NCI-H82 treated with DMSO at 0.1 percent for 48 hours (cell line): ENCODE measurements at regions not wholly inside any gene's neighbourhood (a gene's known extent, or its start where the extent isn't known, plus 50 kb on each side); places are given as distances from the start of the nearest gene placed in this dataset.

Experiments used
- DNase-seq: peaks from one replicate; lab custom pipeline; 2025; ENCODE audit not compliant: unreplicated experiment; lab: John Stamatoyannopoulos, UW

DNA sequence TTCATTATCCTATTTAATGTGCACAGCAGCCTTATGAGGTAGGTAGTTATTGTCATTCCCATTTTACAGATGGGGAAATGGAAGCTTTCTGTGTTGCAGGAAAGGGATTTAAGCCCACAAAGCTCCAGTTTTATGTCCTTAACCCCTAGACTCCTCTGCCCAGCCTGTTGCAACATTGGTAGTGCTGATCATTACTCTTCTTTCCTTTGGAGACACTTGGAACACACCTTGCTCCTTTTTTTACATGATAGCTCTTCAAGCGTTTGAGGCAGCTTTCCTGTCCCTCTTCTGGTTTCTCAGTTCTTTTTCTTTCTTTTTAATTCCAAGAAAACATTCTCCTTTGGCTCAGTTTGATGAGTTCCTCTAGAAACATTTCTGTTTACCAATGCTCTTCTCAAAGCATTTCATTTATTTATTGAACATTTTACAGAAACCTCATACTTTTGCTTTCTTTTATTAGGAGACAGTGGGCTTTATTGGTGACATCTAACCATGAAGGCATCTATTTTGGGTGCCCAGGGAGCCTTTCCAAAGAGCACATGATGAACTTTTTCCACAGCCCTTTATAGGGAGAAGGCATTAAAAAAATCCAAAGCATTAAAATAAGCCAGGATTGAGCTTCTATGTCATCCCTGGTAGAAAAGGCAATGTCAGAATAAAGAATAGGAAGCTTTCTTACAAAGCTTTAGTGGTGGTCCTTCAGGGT lies 218.0 kb downstream of the TMEM38B start:
- DNase-seq: no peak

DNA sequence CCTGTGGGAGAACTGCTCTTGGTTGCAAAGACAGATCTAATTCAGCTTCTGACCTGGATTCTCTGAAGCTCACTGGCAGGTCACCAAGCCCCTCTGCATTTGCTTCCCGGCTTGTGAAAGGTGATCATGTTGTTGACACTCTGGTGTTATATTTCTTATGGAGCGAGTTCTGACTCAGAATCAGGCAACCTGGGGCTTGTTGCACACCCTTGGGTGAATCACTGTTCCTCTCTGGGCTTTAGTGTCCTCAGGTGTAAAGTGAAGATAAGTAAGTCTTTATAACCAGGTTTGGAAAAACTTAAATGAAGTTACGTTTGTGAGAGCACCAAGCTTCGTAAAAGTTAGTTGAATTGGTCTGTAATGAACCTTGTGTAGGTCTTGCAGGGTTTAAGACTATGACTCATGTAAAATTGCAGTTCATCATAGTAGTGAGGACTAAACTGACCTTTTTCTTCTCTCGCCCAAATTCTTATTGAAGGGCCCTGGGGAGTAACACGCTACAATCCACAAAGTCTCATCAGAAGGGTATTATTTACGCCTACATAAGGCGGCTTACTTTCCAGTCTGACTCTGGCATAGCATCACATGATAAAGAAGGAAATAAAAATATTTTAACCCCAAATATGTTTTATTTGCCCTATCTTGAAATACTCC lies 218.6 kb downstream of the TMEM38B start:
- no peak for DNase-seq

DNA sequence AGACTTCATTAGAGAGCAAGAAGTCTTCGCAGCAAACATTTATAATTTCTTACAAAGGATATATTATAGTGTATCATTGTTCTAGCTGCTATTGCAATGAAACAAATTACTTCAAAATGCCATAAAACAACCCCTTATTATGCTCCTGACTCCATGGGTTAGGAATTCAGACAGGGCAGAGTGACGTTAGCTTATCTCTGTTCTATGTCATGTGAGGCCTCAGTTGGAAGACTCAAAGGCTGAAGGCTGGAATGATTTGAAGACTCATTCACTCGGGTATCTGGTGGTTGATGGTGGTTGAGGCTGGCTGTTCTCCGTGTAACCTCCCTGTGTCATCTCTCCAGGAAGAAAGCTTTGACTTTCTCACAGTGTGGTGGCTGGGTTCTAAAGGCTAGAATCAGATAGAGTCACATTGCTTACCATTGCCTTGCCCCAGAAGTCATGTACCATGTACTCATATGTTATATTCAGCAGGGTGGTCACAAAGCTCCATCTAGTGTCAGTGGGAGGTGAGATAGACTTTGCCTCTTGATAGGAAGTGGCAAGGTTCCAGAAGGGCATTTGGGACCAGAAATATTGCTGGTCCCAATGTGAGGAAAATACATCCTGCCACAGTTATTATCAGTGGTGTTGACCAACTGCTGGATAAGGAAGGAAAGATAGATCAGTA lies 226.9 kb downstream of the TMEM38B start:
- DNase-seq: no peak

DNA sequence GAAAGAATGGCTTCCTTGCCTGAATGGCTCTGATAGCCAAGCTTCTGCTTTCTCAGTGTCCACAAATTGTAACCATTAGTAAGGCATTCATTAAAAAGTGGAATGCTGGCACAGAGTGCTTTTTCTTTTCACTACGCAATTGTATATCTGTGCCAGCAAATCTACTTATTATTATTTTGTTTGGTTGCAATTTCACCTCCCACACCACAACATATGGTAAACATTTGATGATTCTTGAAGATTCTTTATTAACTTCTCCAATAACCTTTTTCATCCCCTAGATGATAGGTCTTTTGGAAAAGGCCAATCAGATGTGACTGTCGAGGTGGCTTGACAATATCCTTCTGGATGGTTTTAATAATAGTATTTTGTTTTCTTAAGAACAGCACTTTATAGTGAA lies 234.1 kb downstream of the TMEM38B start:
- DNase-seq: no peak

DNA sequence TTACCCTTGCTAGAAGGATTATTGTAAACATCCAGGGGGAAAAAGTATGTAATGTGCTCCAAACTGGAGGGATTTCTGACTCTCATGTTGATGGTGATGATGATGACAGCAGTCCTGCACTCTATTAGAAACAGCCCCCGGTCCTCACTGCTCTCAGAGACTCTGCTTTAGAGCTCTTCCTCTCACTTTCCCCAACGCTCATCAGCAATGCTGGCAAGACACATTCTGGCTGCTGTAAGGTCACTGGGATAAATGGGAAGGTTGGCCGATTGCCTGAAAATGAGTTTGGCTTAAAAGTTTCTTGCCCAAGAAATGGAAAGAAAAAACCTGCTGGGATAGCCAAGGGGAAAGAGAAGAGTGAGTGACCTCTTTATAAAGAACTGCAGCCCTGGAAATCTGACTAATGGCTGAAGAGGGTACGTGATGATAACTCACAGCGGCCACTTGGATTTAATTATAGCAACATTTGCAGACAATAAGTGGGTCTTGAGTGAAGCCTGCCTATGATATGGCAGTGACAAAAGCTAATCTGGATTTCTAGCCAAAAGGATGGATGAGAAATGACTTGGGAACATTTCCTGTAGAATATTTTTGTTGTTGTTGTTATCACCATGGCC lies 235.8 kb downstream of the TMEM38B start:
- DNase-seq: no peak

DNA sequence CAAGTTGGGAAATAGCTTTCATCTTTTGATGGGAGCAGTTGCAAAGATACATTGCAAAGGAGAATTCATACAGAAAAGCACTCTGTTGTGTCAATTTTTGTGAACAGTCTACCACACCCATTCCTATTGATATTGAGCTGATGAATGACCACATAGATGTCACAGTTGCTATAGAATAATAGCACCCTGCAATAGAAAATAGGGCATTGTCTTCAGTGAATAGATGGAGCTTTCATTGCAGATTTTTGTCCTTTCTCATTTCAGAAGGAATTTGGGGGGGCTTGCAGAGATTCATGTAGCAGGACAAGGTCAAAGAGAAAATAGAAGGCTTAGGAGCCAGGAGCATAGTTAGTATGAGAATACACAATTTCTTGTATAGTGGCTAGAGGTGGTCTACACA lies 237.9 kb downstream of the TMEM38B start:
- no peak for DNase-seq

DNA sequence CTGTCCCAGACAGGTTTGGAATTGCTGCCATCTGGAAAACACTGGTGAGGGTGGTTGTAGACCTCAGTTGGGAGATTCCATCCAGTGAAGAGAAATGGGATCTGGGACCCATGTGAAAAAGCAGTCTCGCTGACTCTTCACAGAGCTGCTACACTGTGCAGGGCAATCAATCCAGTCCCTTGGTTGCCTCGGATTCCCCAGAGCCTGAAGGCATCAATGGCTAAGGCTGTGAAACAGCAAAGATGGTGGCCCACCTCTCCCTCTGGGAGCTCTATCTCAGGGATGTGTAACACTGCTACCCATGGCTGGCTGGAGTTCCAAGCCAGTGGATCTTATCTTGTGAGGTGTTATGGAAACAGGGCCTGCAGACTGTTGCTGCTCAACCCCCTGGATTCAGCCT lies 256.1 kb downstream of the TMEM38B start:
- no peak for DNase-seq

DNA sequence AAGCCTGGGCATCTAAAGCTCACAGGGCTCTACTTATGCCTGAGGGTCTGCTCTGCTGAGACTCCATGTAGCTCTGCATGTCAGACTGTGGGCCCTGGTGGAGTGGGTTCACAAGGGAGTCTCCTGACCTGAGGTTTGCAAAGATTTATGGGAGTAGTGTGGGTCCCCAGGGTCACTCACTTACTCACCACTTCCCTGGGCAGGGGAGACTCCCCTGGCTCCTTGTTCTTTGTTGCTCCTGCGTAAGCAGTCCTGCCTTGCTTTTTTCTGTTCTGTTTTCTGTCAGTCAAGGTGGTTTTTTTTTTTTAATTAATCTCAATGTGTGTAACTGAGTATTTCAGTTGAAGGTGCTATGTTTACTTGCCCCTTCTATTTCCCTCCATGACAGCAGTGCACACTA lies 256.6 kb downstream of the TMEM38B start:
- no peak for DNase-seq

DNA sequence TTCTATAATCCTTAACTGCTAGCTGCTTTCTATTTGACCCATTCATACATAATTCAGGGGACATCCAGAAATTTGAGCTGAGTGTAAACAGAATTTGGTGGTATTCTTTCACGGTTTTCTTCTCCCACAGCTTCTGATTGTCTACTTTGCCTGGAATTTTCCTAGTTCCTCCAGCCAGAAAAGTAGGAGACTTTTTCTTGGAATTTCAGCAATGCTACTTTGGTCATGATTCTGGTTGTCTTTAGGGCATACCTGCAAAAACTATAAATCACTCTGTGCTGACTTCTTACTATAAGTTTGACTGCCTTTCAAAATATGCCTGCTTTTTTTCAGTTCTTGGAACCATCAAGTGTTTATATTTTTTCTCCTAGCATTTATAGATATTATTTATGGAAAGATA lies 260.2 kb downstream of the TMEM38B start:
- no peak for DNase-seq

DNA sequence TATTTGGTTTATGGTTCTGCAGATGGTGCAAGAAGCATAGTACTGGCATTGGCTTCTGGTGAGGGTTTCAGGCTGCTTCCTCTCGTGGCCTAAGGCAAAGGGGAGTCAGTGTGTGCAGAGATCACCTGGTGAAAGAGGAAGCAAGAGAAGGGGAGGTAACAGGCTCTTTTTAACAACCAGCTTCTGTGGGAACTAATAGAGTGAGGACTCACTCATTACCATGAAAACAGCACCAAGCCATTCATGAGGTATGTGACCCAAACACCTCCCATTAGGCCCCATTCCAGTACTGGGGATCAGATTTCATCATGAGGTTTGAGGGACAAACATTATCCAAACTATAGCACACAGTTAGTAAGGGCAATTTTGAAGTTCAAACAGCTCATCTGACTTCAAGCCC lies 263.5 kb downstream of the TMEM38B start:
- no peak for DNase-seq

DNA sequence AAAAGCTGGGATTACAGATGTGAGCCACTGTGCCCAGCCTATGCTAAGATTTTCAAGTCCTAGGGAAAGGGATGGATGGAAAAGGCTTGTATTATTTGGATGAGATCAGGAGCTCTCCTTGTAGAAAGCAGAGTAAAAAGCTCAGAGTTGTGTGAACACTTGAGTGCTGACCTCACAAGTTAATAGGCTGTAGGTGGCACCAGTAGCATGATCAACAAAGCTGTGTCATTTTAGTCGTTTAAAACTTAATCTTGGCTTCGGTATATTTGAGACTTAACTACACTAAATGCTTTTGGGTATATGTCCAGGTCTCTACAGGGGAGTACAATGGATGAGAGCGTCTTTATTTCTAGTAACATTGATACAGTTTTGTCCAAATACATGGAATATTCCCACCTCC lies 264.2 kb downstream of the TMEM38B start:
- DNase-seq: no peak

DNA sequence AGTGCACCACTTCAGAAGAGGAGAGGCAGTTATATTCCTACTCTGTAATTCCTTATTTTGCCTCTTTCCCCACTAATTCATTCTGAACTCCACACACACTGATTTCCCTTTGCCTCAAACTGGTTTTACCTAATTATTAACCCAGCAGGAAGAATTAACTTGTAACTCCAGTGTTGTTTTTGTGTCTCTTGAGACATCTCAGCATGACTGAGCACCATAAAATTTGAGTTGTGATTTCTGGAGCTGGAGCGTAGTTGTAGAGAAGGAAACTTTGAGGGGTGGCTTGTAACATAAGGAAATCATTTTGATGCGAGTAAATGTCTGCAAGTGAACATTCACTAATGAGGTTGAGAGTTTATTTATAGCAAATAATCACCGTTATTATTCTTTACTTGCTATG lies 265.2 kb downstream of the TMEM38B start:
- no peak for DNase-seq

DNA sequence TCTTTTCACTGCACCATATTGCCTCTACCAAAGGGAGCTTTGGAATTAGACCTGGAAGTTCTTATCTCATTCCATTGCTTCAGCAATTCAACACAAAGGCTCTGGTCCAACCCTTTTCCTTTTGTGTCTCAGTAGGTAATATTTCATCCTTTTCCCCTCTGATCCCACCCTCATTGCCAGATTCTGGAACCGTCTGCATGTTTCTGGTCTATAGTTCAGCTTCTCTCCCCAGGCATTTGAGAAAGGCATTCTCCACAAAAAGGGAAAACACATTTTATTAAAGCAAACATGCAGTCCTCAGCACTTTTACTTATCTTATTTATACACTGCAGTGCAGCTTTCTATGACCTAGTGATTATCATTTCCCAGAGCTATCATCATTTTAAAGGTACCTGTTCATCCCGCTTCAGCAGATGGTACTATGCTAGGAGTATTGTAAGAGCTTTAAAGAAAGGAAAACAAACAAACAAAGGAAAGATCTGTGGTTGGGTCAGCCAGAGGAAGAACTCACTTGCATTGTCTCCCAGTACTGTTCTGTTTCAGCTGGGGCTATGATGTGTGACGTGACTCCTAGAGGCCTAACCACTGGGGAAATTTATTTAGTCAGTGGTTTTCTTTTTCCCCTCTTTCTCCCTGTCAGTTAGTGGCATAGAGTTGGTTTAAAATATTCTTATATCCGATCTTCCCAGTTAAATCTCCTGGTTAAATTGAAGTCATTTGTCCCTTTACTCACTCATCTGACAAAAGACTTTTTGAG lies 269.2 kb downstream of the TMEM38B start:
- DNase-seq: no peak

DNA sequence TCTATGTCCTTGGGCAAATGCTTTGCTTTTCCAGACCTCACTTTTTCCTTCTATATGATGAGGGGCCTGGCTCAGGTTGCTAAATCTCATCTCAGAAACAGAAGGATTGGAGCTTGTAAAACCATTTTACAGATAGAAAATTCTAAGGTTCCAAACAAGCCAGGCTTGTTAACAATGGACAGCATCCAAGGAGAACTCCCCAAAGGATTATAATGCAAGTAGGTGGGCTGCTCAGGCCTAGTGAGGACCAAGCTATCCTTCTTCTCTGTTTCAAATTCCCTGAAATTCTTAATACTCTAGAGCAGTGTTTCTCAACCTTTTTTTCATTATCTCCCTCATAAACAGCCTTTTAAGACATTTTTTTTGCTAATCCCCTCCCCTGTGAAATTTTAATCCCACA lies 269.8 kb downstream of the TMEM38B start:
- DNase-seq: no peak

DNA sequence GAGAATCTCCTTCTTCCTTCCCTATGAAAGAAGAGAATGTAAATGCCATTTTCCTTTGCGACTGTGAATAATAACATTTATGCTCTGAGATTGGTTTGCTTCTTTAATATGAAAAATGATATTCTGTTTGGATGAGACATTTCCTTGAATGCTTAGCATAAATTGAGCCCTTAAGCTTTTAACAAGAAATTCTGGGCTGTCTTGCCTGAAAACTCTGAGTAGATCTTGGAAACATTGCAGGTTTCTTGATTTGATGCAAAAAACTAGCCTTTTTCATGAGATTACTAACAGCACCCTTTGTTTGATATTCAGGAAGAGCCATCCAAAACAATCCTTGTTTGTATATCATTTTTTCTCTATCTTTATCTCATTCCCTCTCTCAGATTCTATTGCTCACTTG lies 272.5 kb downstream of the TMEM38B start:
- no peak for DNase-seq

DNA sequence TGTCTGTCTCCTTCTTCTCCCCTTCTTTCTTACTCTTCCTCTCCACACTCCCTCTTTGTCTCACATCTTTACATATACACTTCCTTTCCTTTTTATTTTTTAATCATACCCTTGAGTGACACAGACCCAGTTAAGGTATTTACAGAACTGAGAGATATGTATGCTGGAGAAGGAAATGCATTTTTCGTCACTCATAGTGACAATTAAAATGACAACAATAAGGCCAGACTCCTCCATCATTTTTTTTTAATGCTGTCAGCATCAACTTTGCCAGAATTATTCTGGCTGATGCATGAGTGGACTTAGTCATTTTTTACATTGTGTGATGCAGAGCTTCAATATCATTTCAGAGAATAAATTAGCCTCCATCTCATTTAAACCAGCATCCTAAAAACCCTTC lies 272.9 kb downstream of the TMEM38B start:
- DNase-seq: no peak

DNA sequence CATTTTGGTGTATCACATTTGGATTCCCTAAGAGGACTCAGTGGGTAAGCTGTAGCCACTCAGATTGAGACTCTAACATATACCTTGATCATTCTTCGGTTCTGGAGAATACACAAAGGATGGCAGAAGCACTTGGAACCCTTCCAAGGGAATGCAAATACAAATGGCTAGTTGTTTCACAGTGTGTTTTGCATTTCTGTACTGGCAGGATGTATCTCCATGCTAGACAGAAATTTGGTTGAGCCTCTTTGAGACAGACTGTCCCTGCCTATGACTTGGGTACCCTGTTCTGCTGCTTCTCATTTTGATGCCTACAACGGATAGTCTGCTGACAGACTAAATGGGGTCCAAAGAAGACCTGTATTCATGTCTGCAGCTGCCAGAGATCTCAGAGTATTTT lies 273.5 kb downstream of the TMEM38B start:
- DNase-seq: no peak

DNA sequence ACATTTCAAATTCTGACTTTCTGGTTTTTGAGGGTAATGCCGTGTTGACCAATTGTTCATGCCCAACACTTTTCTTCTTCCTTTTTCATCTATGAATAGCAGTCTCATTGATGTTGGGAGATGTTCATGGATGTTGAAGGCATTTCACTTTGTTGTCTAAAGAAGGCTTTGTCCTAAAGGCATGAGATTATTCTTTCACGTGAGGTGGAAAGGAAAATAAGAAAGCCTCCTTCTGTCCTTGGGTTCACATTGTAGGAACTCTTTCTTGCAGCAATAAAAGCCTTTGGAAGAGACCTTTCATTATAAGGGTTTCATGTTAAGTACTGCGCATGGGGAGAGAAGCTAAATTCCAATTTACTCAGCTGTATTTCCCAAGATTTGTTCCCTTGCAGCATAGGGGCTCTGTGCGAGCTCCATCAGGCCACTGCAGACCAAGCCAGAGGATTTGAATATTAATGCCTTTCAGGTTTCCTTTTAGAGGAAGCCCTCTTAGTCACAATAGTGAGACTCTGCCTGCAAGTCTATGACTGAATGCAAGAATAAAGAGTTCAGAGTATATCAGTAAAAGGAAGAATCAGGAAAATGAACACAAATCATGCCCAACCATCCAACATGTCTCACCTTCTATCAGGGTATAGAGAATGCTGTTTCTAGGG lies 274.6 kb downstream of the TMEM38B start:
- DNase-seq: no peak

DNA sequence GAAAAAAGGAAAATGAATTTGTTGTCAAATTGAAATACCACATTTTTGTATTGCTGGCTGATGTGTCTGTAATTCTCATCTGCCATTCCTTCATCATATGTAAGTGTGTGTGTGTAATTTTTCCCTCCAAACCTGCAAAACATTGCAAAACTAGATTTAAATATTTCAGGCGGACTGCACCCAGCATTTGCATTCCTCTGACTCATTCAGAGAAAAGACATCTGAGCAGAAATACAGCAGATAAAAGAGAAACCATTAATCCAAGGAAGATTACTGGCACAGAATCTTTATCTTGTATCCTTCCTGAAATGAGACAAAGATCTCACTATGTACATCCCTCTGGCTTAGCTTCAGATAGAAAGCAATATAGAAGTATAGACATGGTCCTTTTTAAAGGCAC lies 275.3 kb downstream of the TMEM38B start:
- no peak for DNase-seq

DNA sequence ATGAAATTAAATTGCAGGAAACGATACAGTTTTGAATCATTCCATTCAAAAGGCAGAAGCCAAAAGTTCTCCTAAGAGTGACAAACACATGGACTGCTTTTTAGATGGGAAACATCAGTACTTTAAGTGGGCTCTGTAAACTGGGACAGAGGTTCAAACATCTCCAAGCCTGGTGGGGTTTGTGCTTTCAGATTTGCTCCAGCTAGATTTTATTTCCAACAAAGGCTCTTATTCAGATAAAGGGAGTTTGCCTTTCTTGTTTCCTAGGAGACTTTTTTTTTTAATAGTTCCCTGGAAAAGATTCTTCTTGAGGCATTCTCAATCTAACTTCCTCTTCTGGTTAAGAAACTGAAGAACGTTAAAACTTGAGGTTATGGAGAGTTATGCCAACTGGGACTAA lies 277.6 kb downstream of the TMEM38B start:
- no peak for DNase-seq
